ENCODE measurements at regions not wholly inside any gene's neighbourhood (a gene's known extent, or its start where the extent isn't known, plus 50 kb on each side); places are given as distances from the start of the nearest gene placed in this dataset.

DNA sequence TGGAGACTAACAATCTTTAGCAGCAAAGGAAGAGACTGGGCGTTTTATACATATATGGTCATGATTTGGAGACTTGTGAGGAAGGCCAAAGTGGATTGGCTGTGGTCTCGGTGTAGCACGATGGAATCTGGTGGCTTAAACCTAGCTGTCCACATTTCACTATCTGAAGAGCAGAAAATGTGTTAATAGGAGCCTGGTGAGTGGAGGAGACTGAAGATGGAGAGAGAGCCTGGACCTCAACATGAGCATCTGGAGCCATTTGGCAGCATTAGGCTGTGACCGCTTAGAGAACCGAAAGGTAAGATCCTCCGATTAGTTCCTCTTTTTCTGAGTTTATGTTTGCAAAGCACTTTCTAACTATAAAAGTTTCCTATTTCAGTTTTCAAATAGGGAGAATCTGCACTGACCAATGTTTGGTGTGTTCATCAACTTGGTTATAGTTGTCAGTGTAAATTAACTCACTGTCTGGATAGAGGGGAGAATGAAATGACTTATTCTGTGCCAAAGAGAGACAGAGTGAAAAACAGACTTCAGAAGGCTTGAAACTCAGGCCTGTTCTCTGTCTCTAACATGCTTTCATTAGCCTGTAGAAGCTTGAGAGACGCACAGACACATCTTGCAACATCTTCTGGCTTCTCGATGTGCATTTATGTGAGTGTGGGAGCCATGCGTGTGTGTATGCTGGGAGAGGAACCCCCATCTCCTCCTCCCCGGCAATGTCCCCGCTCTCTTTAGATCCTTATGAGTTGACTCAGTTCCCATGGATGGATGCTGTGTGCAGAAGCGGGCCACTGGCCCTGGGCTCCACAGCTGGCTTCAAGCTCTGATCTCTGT is 244.7 kb upstream of the TBL1XR1 start (continued):
- TF ChIP-seq, protein P1, sequence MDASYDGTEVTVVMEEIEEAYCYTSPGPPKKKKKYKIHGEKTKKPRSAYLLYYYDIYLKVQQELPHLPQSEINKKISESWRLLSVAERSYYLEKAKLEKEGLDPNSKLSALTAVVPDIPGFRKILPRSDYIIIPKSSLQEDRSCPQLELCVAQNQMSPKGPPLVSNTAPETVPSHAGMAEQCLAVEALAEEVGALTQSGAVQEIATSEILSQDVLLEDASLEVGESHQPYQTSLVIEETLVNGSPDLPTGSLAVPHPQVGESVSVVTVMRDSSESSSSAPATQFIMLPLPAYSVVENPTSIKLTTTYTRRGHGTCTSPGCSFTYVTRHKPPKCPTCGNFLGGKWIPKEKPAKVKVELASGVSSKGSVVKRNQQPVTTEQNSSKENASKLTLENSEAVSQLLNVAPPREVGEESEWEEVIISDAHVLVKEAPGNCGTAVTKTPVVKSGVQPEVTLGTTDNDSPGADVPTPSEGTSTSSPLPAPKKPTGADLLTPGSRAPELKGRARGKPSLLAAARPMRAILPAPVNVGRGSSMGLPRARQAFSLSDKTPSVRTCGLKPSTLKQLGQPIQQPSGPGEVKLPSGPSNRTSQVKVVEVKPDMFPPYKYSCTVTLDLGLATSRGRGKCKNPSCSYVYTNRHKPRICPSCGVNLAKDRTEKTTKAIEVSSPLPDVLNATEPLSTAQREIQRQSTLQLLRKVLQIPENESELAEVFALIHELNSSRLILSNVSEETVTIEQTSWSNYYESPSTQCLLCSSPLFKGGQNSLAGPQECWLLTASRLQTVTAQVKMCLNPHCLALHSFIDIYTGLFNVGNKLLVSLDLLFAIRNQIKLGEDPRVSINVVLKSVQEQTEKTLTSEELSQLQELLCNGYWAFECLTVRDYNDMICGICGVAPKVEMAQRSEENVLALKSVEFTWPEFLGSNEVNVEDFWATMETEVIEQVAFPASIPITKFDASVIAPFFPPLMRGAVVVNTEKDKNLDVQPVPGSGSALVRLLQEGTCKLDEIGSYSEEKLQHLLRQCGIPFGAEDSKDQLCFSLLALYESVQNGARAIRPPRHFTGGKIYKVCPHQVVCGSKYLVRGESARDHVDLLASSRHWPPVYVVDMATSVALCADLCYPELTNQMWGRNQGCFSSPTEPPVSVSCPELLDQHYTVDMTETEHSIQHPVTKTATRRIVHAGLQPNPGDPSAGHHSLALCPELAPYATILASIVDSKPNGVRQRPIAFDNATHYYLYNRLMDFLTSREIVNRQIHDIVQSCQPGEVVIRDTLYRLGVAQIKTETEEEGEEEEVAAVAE (CRISPR knock-in tag; IDR thresholded peaks at IDR 0.05; ENCODE audit: borderline replicate concordance), result no peak
- TF ChIP-seq NR2F2 (IDR thresholded peaks at IDR 0.05; ENCODE audit: borderline replicate concordance, low read depth), result no peak
- TF ChIP-seq, protein P2, sequence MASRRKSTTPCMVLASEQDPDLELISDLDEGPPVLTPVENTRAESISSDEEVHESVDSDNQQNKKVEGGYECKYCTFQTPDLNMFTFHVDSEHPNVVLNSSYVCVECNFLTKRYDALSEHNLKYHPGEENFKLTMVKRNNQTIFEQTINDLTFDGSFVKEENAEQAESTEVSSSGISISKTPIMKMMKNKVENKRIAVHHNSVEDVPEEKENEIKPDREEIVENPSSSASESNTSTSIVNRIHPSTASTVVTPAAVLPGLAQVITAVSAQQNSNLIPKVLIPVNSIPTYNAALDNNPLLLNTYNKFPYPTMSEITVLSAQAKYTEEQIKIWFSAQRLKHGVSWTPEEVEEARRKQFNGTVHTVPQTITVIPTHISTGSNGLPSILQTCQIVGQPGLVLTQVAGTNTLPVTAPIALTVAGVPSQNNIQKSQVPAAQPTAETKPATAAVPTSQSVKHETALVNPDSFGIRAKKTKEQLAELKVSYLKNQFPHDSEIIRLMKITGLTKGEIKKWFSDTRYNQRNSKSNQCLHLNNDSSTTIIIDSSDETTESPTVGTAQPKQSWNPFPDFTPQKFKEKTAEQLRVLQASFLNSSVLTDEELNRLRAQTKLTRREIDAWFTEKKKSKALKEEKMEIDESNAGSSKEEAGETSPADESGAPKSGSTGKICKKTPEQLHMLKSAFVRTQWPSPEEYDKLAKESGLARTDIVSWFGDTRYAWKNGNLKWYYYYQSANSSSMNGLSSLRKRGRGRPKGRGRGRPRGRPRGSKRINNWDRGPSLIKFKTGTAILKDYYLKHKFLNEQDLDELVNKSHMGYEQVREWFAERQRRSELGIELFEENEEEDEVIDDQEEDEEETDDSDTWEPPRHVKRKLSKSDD (CRISPR knock-in tag; IDR thresholded peaks at IDR 0.05; ENCODE audit: low read depth), result no peak
- TF ChIP-seq, protein P3, sequence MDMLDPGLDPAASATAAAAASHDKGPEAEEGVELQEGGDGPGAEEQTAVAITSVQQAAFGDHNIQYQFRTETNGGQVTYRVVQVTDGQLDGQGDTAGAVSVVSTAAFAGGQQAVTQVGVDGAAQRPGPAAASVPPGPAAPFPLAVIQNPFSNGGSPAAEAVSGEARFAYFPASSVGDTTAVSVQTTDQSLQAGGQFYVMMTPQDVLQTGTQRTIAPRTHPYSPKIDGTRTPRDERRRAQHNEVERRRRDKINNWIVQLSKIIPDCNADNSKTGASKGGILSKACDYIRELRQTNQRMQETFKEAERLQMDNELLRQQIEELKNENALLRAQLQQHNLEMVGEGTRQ (IDR thresholded peaks at IDR 0.05; ENCODE audit: low read depth, low read length), result no peak
- TF ChIP-seq, protein P3 (CRISPR knock-in tag; IDR thresholded peaks at IDR 0.05; ENCODE audit: borderline replicate concordance), result no peak
